ENCODE measurements at regions not wholly inside any gene's neighbourhood (a gene's known extent, or its start where the extent isn't known, plus 50 kb on each side); places are given as distances from the start of the nearest gene placed in this dataset.

DNA sequence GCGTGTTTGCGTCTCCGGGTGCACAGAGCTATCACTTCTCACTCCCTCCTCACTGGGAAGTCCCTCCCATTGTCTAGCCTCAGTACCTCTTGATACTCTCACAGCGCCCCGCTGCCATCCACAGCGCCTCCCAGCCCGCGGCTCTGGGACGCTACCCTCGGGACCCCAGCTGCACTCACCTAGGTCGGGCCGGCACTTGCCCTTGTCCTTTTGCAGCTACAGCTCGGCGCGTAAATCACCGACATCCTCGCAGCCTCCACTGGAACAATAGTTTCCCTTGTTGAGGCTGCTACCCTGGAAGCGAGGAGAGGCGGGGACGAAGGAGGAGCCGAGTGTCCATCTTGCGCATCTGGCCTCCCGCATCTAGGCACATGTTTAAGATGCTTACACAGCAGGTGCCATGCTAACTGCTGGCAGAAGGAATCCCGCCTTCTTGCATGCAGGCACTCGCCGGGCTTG is 269.5 kb upstream of the HSFY2 start:
- WGBS: 88% methylated on average over 26 of the region's 26 CpGs
- intact Hi-C loops (cut with DNase I): no loop called here
- ATAC-seq (no peak), DNase-seq (no peak)
- Histone ChIP-seq H3K4me3 (ENCODE audit: low read length) (no peak overlapping the region), H3K27me3 (ENCODE audit: control insufficient read depth, insufficient read depth) (no peaks in the 10 kb centered on the region), H3K27ac (ENCODE audit: low read length) (no peak overlapping the region), H3K4me1 (ENCODE audit: control insufficient read depth, insufficient read depth, low read length) (no peaks in the 10 kb centered on the region), H3K9me3 (ENCODE audit: control insufficient read depth, low read length) (no peaks in the 10 kb centered on the region)

DNA sequence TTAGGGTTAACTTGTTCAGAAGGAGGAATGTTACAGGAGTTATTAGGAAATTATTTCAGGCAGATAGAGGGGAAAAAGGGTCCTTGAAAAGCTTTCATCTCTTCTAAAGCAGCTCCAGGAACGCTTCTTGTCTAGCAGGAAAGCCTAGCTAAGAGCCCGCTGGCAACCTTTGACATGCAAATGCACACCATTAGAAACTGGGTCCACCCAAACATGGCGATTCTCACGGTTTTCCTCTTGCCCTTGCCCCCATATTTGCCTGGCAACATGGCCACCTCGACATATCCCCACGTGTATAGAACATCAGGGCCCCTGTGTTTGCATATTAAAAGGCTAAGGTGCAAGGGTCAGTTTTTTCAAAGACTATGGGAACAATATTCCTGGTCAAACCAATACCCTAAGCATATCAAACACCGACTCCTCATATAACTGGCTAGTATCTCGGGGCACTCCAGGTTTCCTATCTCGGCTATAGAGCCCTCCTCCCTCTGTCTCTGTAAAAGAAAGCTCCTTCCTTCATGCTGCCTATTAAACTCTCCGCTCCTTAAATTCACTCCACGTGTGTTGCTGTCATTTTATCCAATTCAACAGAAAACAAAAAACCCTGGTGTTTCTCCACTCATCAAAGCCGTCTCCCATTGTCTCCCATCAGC is 268.9 kb upstream of the HSFY2 start:
- intact Hi-C loops (cut with DNase I): no loop called here
- Histone ChIP-seq H3K4me1 (ENCODE audit: control insufficient read depth, insufficient read depth, low read length) (no peaks in the 10 kb centered on the region), H3K4me3 (ENCODE audit: low read length) (no peak overlapping the region), H3K9me3 (ENCODE audit: control insufficient read depth, low read length) (no peaks in the 10 kb centered on the region), H3K27me3 (ENCODE audit: control insufficient read depth, insufficient read depth) (no peaks in the 10 kb centered on the region), H3K27ac (ENCODE audit: low read length) (no peak overlapping the region)
- WGBS: 80% methylated on average over 12 of the region's 12 CpGs
- no peak for DNase-seq
- no peak for ATAC-seq

DNA sequence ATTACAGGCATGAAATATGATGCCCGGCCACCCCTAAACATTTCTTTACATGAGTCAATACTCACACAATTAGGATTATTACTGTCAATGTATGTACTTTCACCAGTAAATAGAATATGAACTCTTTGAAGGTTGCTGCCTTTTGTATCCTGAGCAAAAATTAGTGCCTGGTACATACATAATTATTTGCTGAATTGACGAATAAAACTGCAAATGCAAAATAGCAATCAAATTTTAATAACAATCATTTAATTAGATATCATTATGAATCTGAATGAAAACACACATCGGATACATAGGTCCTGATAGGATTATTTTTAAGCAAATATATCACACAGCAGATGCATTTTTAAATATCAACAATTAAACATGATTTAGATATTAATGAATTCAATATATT is 253.1 kb upstream of the HSFY2 start:
- intact Hi-C loops (cut with DNase I): no loop called here
- Histone ChIP-seq H3K9me3 (ENCODE audit: control insufficient read depth, low read length) (no peaks in the 10 kb centered on the region), H3K4me3 (ENCODE audit: low read length) (no peak overlapping the region), H3K27ac (ENCODE audit: low read length) (no peak overlapping the region), H3K27me3 (ENCODE audit: control insufficient read depth, insufficient read depth) (no peaks in the 10 kb centered on the region), H3K4me1 (ENCODE audit: control insufficient read depth, insufficient read depth, low read length) (no peaks in the 10 kb centered on the region)
- over 99% methylated on average over 3 of the region's 3 CpGs for WGBS
- DNase-seq (no peak), ATAC-seq (no peak)

DNA sequence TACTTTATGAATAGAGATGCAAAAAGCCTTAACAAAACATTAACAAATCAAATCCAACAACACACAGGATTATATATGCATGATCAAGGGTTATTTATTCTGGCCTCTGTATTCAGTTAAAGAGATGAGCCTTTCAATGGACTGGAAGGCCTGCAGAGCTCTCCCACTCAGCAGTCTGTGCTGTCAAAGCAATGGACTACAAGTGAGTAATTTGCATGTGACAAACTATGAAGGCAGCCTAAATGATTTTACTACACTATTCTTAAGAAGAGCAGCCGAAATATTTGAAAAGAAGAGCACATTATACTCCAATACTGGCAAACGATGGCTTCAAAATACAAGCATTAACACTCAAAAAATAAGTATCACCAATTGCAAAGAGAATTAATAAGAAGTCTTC is 250.4 kb upstream of the HSFY2 start:
- DNase-seq: no peak
- no peak for ATAC-seq
- no peak overlapping the region for H3K4me3 ChIP-seq (ENCODE audit: low read length)
- H3K9me3 ChIP-seq (ENCODE audit: control insufficient read depth, low read length): no peaks in the 10 kb centered on the region
- 46% methylated on average over 2 of the region's 2 CpGs for WGBS
- no peak overlapping the region for H3K27ac ChIP-seq (ENCODE audit: low read length)
- intact Hi-C loops (cut with DNase I): no loop called here
- no peaks in the 10 kb centered on the region for H3K4me1 ChIP-seq (ENCODE audit: control insufficient read depth, insufficient read depth, low read length)
- no peaks in the 10 kb centered on the region for H3K27me3 ChIP-seq (ENCODE audit: control insufficient read depth, insufficient read depth)

DNA sequence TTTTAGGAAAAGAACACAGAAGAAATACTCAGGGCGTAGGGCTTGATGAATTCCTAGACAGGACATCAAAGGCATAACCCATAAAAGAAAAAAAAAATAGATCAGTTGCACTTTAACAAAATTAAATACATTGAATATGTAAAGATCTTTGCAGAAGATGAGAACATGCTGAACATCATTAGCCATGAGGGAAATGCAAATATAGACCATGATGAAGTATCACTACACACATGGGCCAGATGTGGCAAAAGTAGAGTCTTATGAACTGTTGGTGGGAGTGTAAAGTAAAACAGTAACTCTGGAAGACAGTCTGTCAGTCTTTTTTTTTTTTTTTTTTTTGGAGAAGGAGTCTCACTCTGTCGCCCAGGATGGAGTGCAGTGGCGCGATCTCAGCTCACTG is 246.7 kb upstream of the HSFY2 start:
- H3K27ac ChIP-seq (ENCODE audit: low read length): no peak overlapping the region
- 96% methylated on average over 4 of the region's 4 CpGs for WGBS
- no peak overlapping the region for H3K4me3 ChIP-seq (ENCODE audit: low read length)
- H3K4me1 ChIP-seq (ENCODE audit: control insufficient read depth, insufficient read depth, low read length): no peaks in the 10 kb centered on the region
- DNase-seq: no peak
- intact Hi-C loops (cut with DNase I): no loop called here
- no peaks in the 10 kb centered on the region for H3K9me3 ChIP-seq (ENCODE audit: control insufficient read depth, low read length)
- ATAC-seq: no peak
- H3K27me3 ChIP-seq (ENCODE audit: control insufficient read depth, insufficient read depth): no peaks in the 10 kb centered on the region

DNA sequence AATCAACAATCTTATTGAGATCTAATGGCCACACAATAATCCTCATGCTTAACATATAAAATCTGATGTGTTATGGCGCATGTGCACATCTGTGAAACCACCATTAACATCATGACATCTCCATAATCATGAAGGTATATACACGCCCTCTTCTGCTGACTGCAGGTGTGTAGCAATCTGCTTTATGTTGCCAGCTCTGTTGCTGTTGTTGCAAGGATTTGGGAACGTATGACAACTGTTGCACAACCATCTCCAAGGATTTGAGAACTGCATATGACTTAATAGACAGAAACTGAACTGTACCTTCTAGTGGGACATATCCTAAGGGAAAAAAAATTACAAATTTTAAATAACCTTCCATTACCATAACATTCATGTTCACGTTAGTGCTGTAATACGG is 243.5 kb upstream of the HSFY2 start:
- intact Hi-C loops (cut with DNase I): no loop called here
- Histone ChIP-seq H3K9me3 (ENCODE audit: control insufficient read depth, low read length) (no peaks in the 10 kb centered on the region), H3K27me3 (ENCODE audit: control insufficient read depth, insufficient read depth) (no peaks in the 10 kb centered on the region), H3K27ac (ENCODE audit: low read length) (no peak overlapping the region), H3K4me1 (ENCODE audit: control insufficient read depth, insufficient read depth, low read length) (no peaks in the 10 kb centered on the region), H3K4me3 (ENCODE audit: low read length) (no peak overlapping the region)
- 87% methylated on average over 5 of the region's 5 CpGs for WGBS
- no peak for ATAC-seq
- no peak for DNase-seq

DNA sequence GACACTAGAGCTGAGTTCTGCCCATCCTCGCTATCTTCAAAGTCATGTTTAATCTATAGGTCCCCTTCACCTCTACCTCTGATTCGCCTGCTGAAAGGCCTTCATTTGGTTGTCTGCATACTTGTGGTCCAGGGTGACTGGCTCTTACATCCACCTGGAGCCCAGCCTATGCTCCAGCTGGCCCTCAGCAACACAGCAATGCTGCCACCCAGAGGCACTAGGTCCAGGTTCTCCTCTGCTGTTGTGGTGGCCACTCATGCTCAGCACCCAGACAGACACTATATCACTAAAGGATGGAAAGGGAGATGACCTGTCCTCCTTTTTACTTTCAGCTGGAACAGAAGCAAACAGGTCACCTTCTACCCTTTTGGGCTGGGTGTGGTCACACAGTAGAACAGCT is 242.3 kb upstream of the HSFY2 start:
- Histone ChIP-seq H3K27me3 (ENCODE audit: control insufficient read depth, insufficient read depth) (no peaks in the 10 kb centered on the region), H3K27ac (ENCODE audit: low read length) (no peak overlapping the region), H3K4me1 (ENCODE audit: control insufficient read depth, insufficient read depth, low read length) (no peaks in the 10 kb centered on the region), H3K4me3 (ENCODE audit: low read length) (no peak overlapping the region), H3K9me3 (ENCODE audit: control insufficient read depth, low read length) (no peaks in the 10 kb centered on the region)
- ATAC-seq (no peak), DNase-seq (no peak)
- 95% methylated on average over 2 of the region's 2 CpGs for WGBS
- intact Hi-C loops (cut with DNase I): no loop called here

DNA sequence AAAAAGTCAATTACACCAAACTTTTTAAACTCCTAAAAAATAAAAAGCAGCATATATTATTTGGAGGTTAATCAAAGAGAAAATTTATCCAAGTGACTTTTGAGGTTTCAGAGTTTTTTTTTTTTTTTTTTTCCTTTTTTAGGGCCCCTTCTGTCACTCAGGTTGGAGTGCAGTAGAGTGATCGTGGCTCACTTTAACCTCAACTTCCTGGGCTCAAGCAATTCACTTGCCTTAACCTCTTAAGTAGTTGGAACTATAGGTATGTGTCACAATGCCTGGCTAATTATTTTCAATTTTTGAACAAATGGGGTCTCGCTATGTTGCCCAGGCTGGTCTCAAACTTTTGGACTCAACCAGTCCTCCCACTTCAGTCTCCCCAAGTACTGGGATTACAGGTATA is 241.7 kb upstream of the HSFY2 start:
- intact Hi-C loops (cut with DNase I): no loop called here
- no peaks in the 10 kb centered on the region for H3K9me3 ChIP-seq (ENCODE audit: control insufficient read depth, low read length)
- ATAC-seq (no peak), DNase-seq (no peak)
- no peak overlapping the region for H3K27ac ChIP-seq (ENCODE audit: low read length)
- H3K4me1 ChIP-seq (ENCODE audit: control insufficient read depth, insufficient read depth, low read length): no peaks in the 10 kb centered on the region
- WGBS: 85% methylated on average over 2 of the region's 2 CpGs
- H3K27me3 ChIP-seq (ENCODE audit: control insufficient read depth, insufficient read depth): no peaks in the 10 kb centered on the region
- H3K4me3 ChIP-seq (ENCODE audit: low read length): no peak overlapping the region

DNA sequence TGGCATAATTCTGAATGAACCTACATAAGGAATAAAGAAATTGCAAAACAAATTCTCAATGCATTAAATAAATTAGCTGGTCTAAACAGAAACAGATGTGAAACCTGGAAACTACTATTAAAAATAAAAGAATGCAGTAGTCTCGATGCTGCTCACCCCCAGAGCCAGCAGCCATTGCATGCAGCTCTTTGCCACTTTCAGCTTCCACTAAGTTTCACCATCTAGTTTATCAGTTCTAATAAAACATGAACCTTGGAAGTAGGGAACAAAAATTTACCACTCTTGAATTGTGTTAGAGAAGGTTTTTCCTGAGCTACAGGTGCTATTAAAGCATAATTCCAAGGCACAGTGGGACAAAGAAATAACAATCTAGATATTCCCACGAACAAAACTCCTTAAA is 239.4 kb upstream of the HSFY2 start:
- DNase-seq (no peak), ATAC-seq (no peak)
- WGBS: 81% methylated on average over 2 of the region's 2 CpGs
- Histone ChIP-seq H3K27ac (ENCODE audit: low read length) (no peak overlapping the region), H3K9me3 (ENCODE audit: control insufficient read depth, low read length) (no peaks in the 10 kb centered on the region), H3K4me3 (ENCODE audit: low read length) (no peak overlapping the region), H3K27me3 (ENCODE audit: control insufficient read depth, insufficient read depth) (no peaks in the 10 kb centered on the region), H3K4me1 (ENCODE audit: control insufficient read depth, insufficient read depth, low read length) (no peaks in the 10 kb centered on the region)
- intact Hi-C loops (cut with DNase I): no loop called here

DNA sequence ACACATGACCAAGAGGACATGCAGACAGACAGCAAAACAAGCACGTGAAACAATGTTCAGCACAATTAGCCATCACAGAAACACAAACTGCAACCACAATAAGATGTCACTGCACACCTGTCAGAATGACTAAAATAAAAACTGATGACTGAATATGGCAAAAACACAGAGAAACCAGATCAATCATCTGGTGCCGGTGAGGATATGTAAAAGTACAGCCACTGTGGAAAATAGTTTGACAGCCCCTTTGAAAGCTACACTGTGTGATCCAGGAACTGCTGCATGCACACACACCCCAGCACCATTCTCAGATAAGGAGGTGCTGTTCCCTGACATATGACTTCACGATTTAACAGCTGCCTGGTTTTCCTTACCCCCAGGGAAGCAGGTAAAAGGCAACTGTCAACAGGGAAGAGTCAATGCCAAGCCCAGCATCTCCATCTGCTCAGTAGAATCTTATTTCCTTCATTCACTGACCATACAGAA is 238.1 kb upstream of the HSFY2 start:
- ATAC-seq (peak in 1 of 2 donors; percentile 57), DNase-seq (no peak)
- Histone ChIP-seq H3K27me3 (ENCODE audit: control insufficient read depth, insufficient read depth) (no peaks in the 10 kb centered on the region), H3K27ac (ENCODE audit: low read length) (no peak overlapping the region), H3K4me1 (ENCODE audit: control insufficient read depth, insufficient read depth, low read length) (no peaks in the 10 kb centered on the region), H3K4me3 (ENCODE audit: low read length) (no peak overlapping the region), H3K9me3 (ENCODE audit: control insufficient read depth, low read length) (no peaks in the 10 kb centered on the region)
- WGBS: 23% methylated on average over 3 of the region's 3 CpGs
- intact Hi-C loops (cut with DNase I): no loop called here

DNA sequence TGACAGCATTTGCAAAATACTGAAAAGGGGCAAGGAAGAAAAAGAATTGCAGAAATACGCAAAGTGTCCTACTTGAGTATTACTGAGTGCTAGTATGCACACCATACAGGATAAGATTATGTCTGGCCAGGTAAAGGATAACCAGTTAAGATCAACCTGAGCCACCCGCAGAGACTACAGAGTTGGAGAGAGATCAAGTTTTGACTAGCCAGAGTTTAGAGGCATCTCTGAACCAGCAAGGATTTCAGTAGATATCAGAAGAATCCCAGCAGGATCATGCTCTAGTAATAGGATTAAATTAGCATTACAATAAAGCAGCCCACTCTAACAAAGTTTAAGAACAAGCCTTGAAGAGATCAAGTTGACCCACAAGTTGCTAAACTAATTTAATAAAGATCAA is 232.7 kb upstream of the HSFY2 start:
- whole genome bisulfite sequencing: 95% methylated on average over 2 of the region's 2 CpGs
- no peaks in the 10 kb centered on the region for H3K27me3 ChIP-seq (ENCODE audit: control insufficient read depth, insufficient read depth)
- no peak overlapping the region for H3K27ac ChIP-seq (ENCODE audit: low read length)
- no peaks in the 10 kb centered on the region for H3K9me3 ChIP-seq (ENCODE audit: control insufficient read depth, low read length)
- H3K4me1 ChIP-seq (ENCODE audit: control insufficient read depth, insufficient read depth, low read length): no peaks in the 10 kb centered on the region
- intact Hi-C loops (cut with DNase I): no loop called here
- H3K4me3 ChIP-seq (ENCODE audit: low read length): no peak overlapping the region
- ATAC-seq (no peak), DNase-seq (no peak)

DNA sequence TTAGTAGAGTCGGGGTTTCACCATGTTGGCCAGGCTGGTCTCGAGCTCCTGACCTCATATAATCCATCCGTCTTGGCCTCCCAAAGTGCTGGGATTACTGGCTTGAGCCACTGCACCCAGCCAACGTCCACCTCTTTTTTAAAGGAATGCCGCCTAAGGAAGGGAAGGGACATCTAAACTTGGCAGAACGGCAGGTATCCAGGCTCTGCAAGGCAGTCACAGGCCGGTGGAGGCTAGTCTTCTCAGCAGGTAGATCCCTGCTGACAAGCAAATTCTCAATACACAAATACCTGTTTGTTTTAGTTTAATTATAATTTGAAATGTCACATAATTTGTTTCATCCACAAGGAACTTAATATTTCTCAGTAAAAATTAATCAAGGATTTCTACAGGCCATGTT is 232.0 kb upstream of the HSFY2 start:
- H3K4me3 ChIP-seq (ENCODE audit: low read length): no peak overlapping the region
- no peaks in the 10 kb centered on the region for H3K9me3 ChIP-seq (ENCODE audit: control insufficient read depth, low read length)
- no peaks in the 10 kb centered on the region for H3K4me1 ChIP-seq (ENCODE audit: control insufficient read depth, insufficient read depth, low read length)
- WGBS: 91% methylated on average over 7 of the region's 7 CpGs
- ATAC-seq (no peak), DNase-seq (no peak)
- H3K27me3 ChIP-seq (ENCODE audit: control insufficient read depth, insufficient read depth): no peaks in the 10 kb centered on the region
- H3K27ac ChIP-seq (ENCODE audit: low read length): no peak overlapping the region
- intact Hi-C loops (cut with DNase I): no loop called here

All from right cardiac atrium (tissue), 5 donors.